Stimulated activated CD8-positive, alpha-beta memory T cell treated with anti-CD3 and anti-CD28 coated beads, Interleukin-15, amount 100 ng/mL, for 4 hours (primary cell): ENCODE measurements at regions not wholly inside any gene's neighbourhood (a gene's known extent, or its start where the extent isn't known, plus 50 kb on each side); places are given as distances from the start of the nearest gene placed in this dataset.
"Not testable (repeated sequence)": the region's sequence is repeated elsewhere in the genome, so short reads cannot be mapped to it uniquely, and the experiment has no call there.

ENCODE experiments used
- DNase-seq, 2 donors: peaks; one replicate each; pipeline ENCODE4 v3.0.0-alpha.2; 2020; ENCODE audit warnings: low read depth in 2 of 2

DNA sequence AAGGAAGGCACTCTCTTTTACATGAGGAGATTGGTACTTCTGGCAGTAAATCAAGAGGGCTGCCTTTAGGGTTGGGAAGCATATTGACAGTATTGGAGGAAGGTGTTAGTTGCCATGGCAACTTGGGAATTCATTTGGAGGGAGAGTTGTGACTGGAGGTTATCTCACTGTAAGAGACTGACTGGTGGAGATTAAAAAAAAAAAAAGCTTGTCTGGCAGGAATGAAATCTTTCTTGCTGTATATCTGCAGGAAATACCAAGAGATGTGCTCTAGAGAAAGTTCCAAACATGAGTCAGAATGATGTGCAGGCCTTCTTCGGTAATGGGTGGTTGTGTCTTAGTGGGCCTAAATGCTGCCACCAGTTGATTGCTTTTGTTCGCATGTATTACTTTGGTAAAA, 59.8 kb upstream of the FAM72C start:
- DNase-seq: not testable (repeated sequence)

DNA sequence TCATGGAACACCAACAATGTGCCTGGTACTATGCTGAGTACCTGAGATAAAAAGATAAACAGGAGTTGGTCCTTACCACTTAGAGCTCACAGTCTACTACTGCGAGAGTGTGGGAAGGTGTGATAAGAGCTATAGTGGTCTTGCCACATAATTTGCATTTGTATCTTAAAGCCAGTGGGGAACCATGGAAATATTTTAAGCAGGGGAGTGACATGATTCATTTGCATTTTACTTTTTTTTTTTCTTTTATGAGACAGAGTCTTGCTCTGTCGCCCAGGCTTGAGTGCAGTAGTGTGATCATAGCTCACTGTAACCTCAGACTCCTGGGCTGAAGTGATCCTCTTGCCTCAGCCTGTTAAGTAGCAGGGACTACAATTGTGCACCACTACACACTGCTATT, 54.2 kb upstream of the FAM72C start:
- DNase-seq: not testable (repeated sequence)

DNA sequence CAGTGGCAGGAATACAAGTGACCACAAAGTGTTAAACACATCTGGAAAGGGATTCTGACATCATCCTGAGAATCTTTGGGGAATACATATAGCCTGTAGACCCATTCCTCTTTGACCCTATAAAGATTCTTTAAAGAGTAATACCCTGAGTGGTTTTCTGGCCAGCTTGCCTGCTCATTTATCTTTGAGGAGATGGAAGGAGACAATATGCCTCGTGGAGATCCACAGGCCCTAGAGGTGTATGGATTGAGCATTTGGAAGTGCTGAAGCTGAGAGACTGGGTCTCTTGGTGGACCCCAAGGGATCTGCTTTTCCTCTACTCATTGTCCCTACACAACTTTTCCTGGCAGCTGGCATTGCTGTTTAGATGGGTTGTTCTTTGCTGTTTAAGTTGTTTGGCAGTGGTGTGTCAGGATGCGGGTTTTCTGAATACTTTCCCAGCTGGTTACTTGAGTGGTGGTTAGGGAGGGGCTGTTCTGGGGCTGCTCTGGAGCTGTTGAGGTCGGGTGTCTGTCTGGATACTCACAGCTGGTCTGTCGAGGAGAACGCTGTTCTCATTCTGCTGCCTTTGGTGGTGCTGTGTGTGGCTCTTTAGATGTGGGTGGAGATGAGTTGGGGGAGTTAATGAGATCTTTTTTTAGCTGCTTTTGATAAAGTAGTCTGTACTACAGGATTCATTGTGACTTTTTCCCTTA, 50.1 kb upstream of the FAM72C start:
- DNase-seq: not testable (repeated sequence)
